HepG2 (cell line): ENCODE measurements at regions not wholly inside any gene's neighbourhood (a gene's known extent, or its start where the extent isn't known, plus 50 kb on each side); places are given as distances from the start of the nearest gene placed in this dataset.

Experiments
- ATAC-seq: fragments of 200-7000 bp; cut with Tn5 transposase; 3 replicates; pipeline ENCODE4 v1.9.1; 2020; ENCODE audit warnings: mild to moderate bottlenecking, moderate library complexity
- BruUV-seq: library from RNA; stranded (reverse); fragments of 400-500 nt; replicated peaks from 2 replicates; lab custom pipeline; 2021; lab: Mats Ljungman, UMichigan
- CTCF ChIA-PET: fragments of 300-600 bp; formaldehyde crosslinking; extraction: SDS; loops from one replicate; lab custom pipeline; 2021; ENCODE audit warnings: low total read pairs, inconsistent platforms, low intra/inter-chr PET ratio; lab: Yijun Ruan, JAX
- POLR2A ChIA-PET: fragments of 350-600 bp; sonication (Branson Sonifier 250); formaldehyde crosslinking; loops from one replicate; lab custom pipeline; 2020; ENCODE audit warnings: antibody characterized with exemption, inconsistent platforms; lab: Yijun Ruan, JAX
- DNase-seq: peaks from one replicate; pipeline ENCODE4 v3.0.0-alpha.2; 2015; ENCODE audit warnings: low spot score
- FAIRE-seq: peaks from 3 replicates; lab custom pipeline; 2011; peaks lifted over from hg19 to GRCh38; lab: Jason Lieb, UNC
- H2AFZ ChIP-seq: one replicate; pipeline ENCODE4 v1.6.1; 2011; ENCODE audit warnings: low read length, inconsistent platforms
- H3K27ac ChIP-seq: fragments of 300-600 bp; 3 replicates; pipeline ENCODE4 v1.8.0; 2011; ENCODE audit warnings: mixed run types, mild to moderate bottlenecking, mixed read lengths, low read length, inconsistent platforms; ENCODE audit not compliant: insufficient read depth; ENCODE audit errors: extremely low read length
- H3K27me3 ChIP-seq, 2 experiments: fragments of 200-600 bp in 1 of 2; 2 replicates in 1 of 2; 3 replicates in 1 of 2; pipeline versions ENCODE4 v1.6.0 to v1.8.0; 2011; ENCODE audit warnings: low read length in 2 of 2, mild to moderate bottlenecking in 2 of 2, moderate library complexity in 2 of 2, inconsistent platforms in 1 of 2; ENCODE audit not compliant: insufficient read depth in 2 of 2, control insufficient read depth in 1 of 2
- H3K36me3 ChIP-seq, 2 experiments: fragments of 200-600 bp in 1 of 2; replicated peaks in 1 of 2; 2 replicates in 1 of 2; 3 replicates in 1 of 2; pipeline versions ENCODE4 v1.5.1 to v1.8.0; 2011; ENCODE audit warnings: low read length in 2 of 2, inconsistent platforms in 1 of 2; ENCODE audit not compliant: insufficient read depth in 2 of 2, control insufficient read depth in 1 of 2
- H3K4me1 ChIP-seq: 2 replicates; pipeline ENCODE4 v1.5.1; 2012; ENCODE audit warnings: low read length, inconsistent platforms; ENCODE audit not compliant: insufficient read depth
- H3K4me2 ChIP-seq: 2 replicates; pipeline ENCODE4 v1.6.0; 2011; ENCODE audit warnings: low read depth, low read length, inconsistent platforms
- H3K4me3 ChIP-seq, 3 experiments: fragments of 200-600 bp in 1 of 3; sonication (generic), shearing (Covaris generic) in 1 of 3; replicated peaks in 1 of 3; 2 replicates each; pipeline ENCODE4 v1.5.1; 2011 to 2016; ENCODE audit warnings: low read length in 3 of 3, inconsistent platforms in 2 of 3, low read depth in 2 of 3, mild to moderate bottlenecking in 2 of 3, control low read depth in 1 of 3, mixed read lengths in 1 of 3; ENCODE audit not compliant: insufficient read depth in 1 of 3
- H3K79me2 ChIP-seq: one replicate; pipeline ENCODE4 v1.6.1; 2011; ENCODE audit warnings: low read length, inconsistent platforms; ENCODE audit not compliant: insufficient read depth
- H3K9ac ChIP-seq: 2 replicates; pipeline ENCODE4 v1.6.0; 2011; ENCODE audit warnings: mild to moderate bottlenecking, low read depth, low read length, inconsistent platforms; ENCODE audit not compliant: insufficient read depth
- H3K9me3 ChIP-seq: 2 replicates; pipeline ENCODE4 v1.5.1; 2012; ENCODE audit warnings: mild to moderate bottlenecking, low read length
- H4K20me1 ChIP-seq: 2 replicates; pipeline ENCODE4 v1.6.0; 2011; ENCODE audit warnings: inconsistent platforms, mild to moderate bottlenecking, low read length, moderate library complexity; ENCODE audit not compliant: insufficient read depth
- AFF4 ChIP-seq: sonication (generic); formaldehyde crosslinking; IDR thresholded peaks from 2 replicates; pipeline ENCODE4 v1.4.0; 2020; ENCODE audit warnings: missing genetic modification reagents
- ARNTL ChIP-seq: sonication (generic); formaldehyde crosslinking; IDR thresholded peaks from 2 replicates; pipeline ENCODE4 v1.4.0; 2020; ENCODE audit warnings: mild to moderate bottlenecking, missing genetic modification reagents
- ELF1 ChIP-seq: sonication (generic); formaldehyde crosslinking; IDR thresholded peaks from 2 replicates; pipeline ENCODE4 v1.4.0; 2020; ENCODE audit warnings: missing genetic modification reagents
- ELF3 ChIP-seq: IDR thresholded peaks from 2 replicates; pipeline ENCODE4 v1.6.1; 2016; ENCODE audit warnings: missing genetic modification reagents, missing compliant biosample characterization
- KDM5B ChIP-seq: sonication (generic); formaldehyde crosslinking; IDR thresholded peaks from 2 replicates; pipeline ENCODE4 v1.4.0; 2020; ENCODE audit warnings: missing genetic modification reagents, mild to moderate bottlenecking, borderline replicate concordance
- LRRFIP1 ChIP-seq: sonication (generic); formaldehyde crosslinking; conservative IDR thresholded peaks from 2 replicates; pipeline ENCODE4 v1.4.0; 2020; ENCODE audit warnings: missing genetic modification reagents
- PHF21A ChIP-seq: sonication (generic); formaldehyde crosslinking; IDR thresholded peaks from 2 replicates; pipeline ENCODE4 v1.5.0; 2020; ENCODE audit warnings: mild to moderate bottlenecking, missing genetic modification reagents
- ZFAT ChIP-seq: sonication (generic); formaldehyde crosslinking; conservative IDR thresholded peaks from 2 replicates; pipeline ENCODE4 v1.8.1; 2023; ENCODE audit warnings: missing genetic modification reagents, inconsistent platforms
- ZNF230 ChIP-seq: sonication (generic); formaldehyde crosslinking; IDR thresholded peaks from 2 replicates; pipeline ENCODE4 v1.4.0; 2020; ENCODE audit warnings: mild to moderate bottlenecking, missing genetic modification reagents
- ZNF468 ChIP-seq: sonication (generic); formaldehyde crosslinking; IDR thresholded peaks from 2 replicates; pipeline ENCODE4 v1.8.0; 2022; ENCODE audit warnings: mild to moderate bottlenecking, moderate library complexity, missing genetic modification reagents
- ZNF543 ChIP-seq: sonication (generic); formaldehyde crosslinking; IDR thresholded peaks from 2 replicates; pipeline ENCODE4 v1.4.0; 2020; ENCODE audit warnings: mild to moderate bottlenecking, missing genetic modification reagents
- ZNF567 ChIP-seq: sonication (generic); formaldehyde crosslinking; IDR thresholded peaks from 2 replicates; pipeline ENCODE4 v1.8.1; 2023; ENCODE audit warnings: mild to moderate bottlenecking, missing genetic modification reagents, borderline replicate concordance
- ZNF652 ChIP-seq: IDR thresholded peaks from 2 replicates; pipeline ENCODE4 v1.6.1; 2016; ENCODE audit warnings: low read depth, borderline replicate concordance
- ZNF703 ChIP-seq: sonication (generic); formaldehyde crosslinking; IDR thresholded peaks from 2 replicates; pipeline ENCODE4 v1.5.1; 2020; ENCODE audit warnings: missing genetic modification reagents, mild to moderate bottlenecking, moderate library complexity, borderline replicate concordance
- WGBS: methylation state at CpG from one replicate; pipeline ENCODE4 v1.1.6; 2017; ENCODE audit warnings: low lambda C conversion rate; 5-methylcytosine and 5-hydroxymethylcytosine counted together
- in situ Hi-C: cut with HindIII; loops from 2 replicates; pipeline ENCODE4 v1.10.0; 2017; ENCODE audit warnings: low pct_unique_long_range_greater_than_20kb; ENCODE audit not compliant: extremely low pct_ligation_motif_present
- intact Hi-C: fragments of 100-400 bp; cut with micrococcal nuclease; formaldehyde crosslinking; loops from one replicate; pipeline ENCODE4 v1.10.0; 2022; ENCODE audit not compliant: unreplicated experiment

- ATAC-seq (no peak), FAIRE-seq (no peak)
- in situ Hi-C loops, result no loop called here
- no peak overlapping the region for H3K9ac ChIP-seq
- no peaks in the 10 kb centered on the region for H3K9me3 ChIP-seq
- no TSS peak for BruUV-seq
- no peaks in the 10 kb centered on the region for H4K20me1 ChIP-seq
- CTCF ChIA-PET, result no interaction called here
- TF ChIP-seq ZNF567 (CRISPR knock-in tag), result no peak
- no peak for TF ChIP-seq ELF3
- TF ChIP-seq ZNF230 (CRISPR knock-in tag), result no peak
- TF ChIP-seq ELF1 (CRISPR knock-in tag), result no peak
- TF ChIP-seq ZNF543, result no peak
- TF ChIP-seq ZNF652 (CRISPR knock-in tag), result no peak
- no peak for TF ChIP-seq ZFAT (CRISPR knock-in tag)
- TF ChIP-seq, all 625 proteins: peak for 0
- Histone ChIP-seq H3K4me2 (no peak overlapping the region), H3K4me3 (no peak overlapping the region), H3K27ac (no peak overlapping the region), H3K36me3 (no peaks in the 10 kb centered on the region), H2AFZ (no peak overlapping the region), H3K79me2 (no peaks in the 10 kb centered on the region), H3K27me3 (peaks cover 0 to 4% of the 10 kb centered on the region in 2 experiments; a peak in 1 of 5 replicates), H3K4me1 (no peaks in the 10 kb centered on the region)
- 0% methylated on average over 2 of the region's 2 CpGs for whole genome bisulfite sequencing
- POLR2A ChIA-PET, result no interaction called here
- DNase-seq, result no peak
- intact Hi-C loops, result no loop called here
Observed at GRCh38 chr3:150090877-150091276, 120.2 kb upstream of the PFN2 start.

GRCh38 chr3:150090006-150090405 is 119.3 kb upstream of the PFN2 start:
- 2% methylated on average over 4 of the region's 4 CpGs for WGBS
- no peaks in the 10 kb centered on the region for H3K4me1 ChIP-seq
- no peak for FAIRE-seq

More at GRCh38 chr3:150090006-150090405, 119.3 kb upstream of the PFN2 start:
- Histone ChIP-seq H3K27ac (no peak overlapping the region), H2AFZ (no peak overlapping the region), H3K27me3 (peaks cover 0 to 4% of the 10 kb centered on the region in 2 experiments; a peak in 1 of 5 replicates), H3K36me3 (no peaks in the 10 kb centered on the region), H3K4me3 (no peak overlapping the region), H3K4me2 (no peak overlapping the region), H3K9ac (no peak overlapping the region), H3K9me3 (no peaks in the 10 kb centered on the region), H4K20me1 (no peaks in the 10 kb centered on the region), H3K79me2 (no peaks in the 10 kb centered on the region)
- CTCF ChIA-PET, result no interaction called here
- BruUV-seq, result no TSS peak
- intact Hi-C loops (no loop called here), in situ Hi-C loops (no loop called here)
- POLR2A ChIA-PET, result no interaction called here
- TF ChIP-seq ZNF468, result no peak
- no peak for TF ChIP-seq ARNTL (CRISPR knock-in tag)
- TF ChIP-seq LRRFIP1 (CRISPR knock-in tag), result no peak
- no peak for TF ChIP-seq PHF21A
- no peak for TF ChIP-seq AFF4 (CRISPR knock-in tag)
- no peak for TF ChIP-seq ZNF703 (CRISPR knock-in tag)
- no peak for TF ChIP-seq KDM5B (CRISPR knock-in tag)
- no peak for ATAC-seq
- DNase-seq, result no peak
